ENCODE measurements at regions not wholly inside any gene's neighbourhood (a gene's known extent, or its start where the extent isn't known, plus 50 kb on each side); places are given as distances from the start of the nearest gene placed in this dataset.
A peak's percentile ranks its signal among the peaks of the same experiment; 100 is the strongest.

DNA sequence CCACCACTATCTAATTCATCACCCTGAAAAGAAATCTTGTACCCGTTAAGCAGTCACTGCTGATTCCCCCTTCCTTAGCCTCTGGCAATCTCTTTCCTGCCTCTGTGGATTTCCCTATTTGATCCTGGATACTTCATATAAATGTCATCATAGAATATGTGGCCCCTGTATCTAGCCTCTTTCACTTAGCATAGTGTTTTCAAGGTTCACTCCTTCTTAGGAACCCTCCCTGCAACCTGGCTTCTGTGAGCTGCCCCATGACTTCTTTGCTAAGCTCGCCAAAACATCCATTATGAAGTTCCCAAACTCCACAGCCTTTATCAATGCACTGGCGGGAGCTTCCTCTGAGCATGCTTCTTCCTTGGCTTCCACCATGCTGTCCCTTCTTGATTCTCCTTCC, 70.8 kb upstream of the PDZD8 start:
- H3K4me3 ChIP-seq (ENCODE audit: low read depth in 1 of 2, low read length in 2 of 2) = no peak overlapping the region
- no peaks in the 10 kb centered on the region for H3K36me3 ChIP-seq (ENCODE audit: control insufficient read depth in 1 of 2, insufficient read depth in 2 of 2, low read length in 2 of 2)
- H3K4me1 ChIP-seq (ENCODE audit: control insufficient read depth in 1 of 2, insufficient read depth in 2 of 2, low read length in 2 of 2) = no peaks in the 10 kb centered on the region
- no peak overlapping the region for H3K9ac ChIP-seq (ENCODE audit: low read depth in 1 of 2, low read length in 2 of 2)
- H3K27me3 ChIP-seq (ENCODE audit: control insufficient read depth in 1 of 2, insufficient read depth in 2 of 2, low read length in 2 of 2) = no peaks in the 10 kb centered on the region
- no peaks in the 10 kb centered on the region for H3K9me3 ChIP-seq (ENCODE audit: control insufficient read depth in 1 of 2, low read length in 2 of 2)
- no peak overlapping the region for H3K27ac ChIP-seq (ENCODE audit: low read depth, low read length)

DNA sequence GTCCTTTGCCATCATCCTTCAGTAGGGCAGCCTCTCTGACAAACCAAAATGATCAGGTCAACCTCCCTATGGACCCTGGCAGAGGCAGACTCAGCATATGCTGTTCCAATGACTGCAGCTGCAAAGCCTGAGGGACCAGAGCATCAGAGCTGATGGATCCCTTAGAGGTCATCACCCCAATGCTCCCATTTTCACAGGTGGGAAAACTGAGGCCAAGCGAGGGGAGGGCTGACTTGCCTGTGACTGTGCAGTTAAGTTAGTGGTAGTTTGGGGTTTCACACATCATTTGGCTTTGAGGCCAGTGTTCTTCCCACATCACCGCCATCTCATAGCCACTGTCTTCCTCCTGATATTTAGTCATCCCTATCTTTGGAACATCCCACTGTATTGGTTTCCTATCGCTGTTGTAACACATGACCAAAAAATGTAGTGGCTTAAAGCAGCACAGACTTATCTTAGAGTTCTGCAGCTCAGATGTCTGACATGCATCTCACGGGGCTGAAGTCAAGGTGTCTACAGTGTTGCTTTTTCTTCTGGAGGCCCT, 69.3 kb upstream of the PDZD8 start:
- no peaks in the 10 kb centered on the region for H3K9me3 ChIP-seq (ENCODE audit: control insufficient read depth in 1 of 2, low read length in 2 of 2)
- H3K4me3 ChIP-seq (ENCODE audit: low read depth in 1 of 2, low read length in 2 of 2) = no peak overlapping the region
- H3K27ac ChIP-seq (ENCODE audit: low read depth, low read length) = no peak overlapping the region
- no peaks in the 10 kb centered on the region for H3K27me3 ChIP-seq (ENCODE audit: control insufficient read depth in 1 of 2, insufficient read depth in 2 of 2, low read length in 2 of 2)
- no peaks in the 10 kb centered on the region for H3K36me3 ChIP-seq (ENCODE audit: control insufficient read depth in 1 of 2, insufficient read depth in 2 of 2, low read length in 2 of 2)
- no peaks in the 10 kb centered on the region for H3K4me1 ChIP-seq (ENCODE audit: control insufficient read depth in 1 of 2, insufficient read depth in 2 of 2, low read length in 2 of 2)
- no peak overlapping the region for H3K9ac ChIP-seq (ENCODE audit: low read depth in 1 of 2, low read length in 2 of 2)

DNA sequence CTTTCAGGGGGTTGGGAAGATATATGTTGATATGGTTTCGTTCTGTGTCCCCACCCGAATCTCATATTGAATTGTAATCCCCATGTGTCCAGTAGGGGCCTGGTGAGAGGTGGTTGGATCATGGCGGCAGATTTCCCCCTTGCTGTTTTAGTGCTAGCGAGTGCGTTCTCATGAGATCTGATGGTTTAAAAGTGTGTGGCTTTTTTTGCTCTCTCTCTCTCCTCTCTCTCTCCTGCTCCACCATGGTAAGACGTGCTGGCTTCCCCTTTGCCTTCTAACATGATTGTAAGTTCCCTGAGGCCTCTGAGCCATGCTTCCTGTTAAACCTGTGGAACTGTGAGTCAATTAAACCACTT, 68.4 kb upstream of the PDZD8 start:
- no peaks in the 10 kb centered on the region for H3K36me3 ChIP-seq (ENCODE audit: control insufficient read depth in 1 of 2, insufficient read depth in 2 of 2, low read length in 2 of 2)
- no peaks in the 10 kb centered on the region for H3K9me3 ChIP-seq (ENCODE audit: control insufficient read depth in 1 of 2, low read length in 2 of 2)
- H3K4me3 ChIP-seq (ENCODE audit: low read depth in 1 of 2, low read length in 2 of 2) = peak overlapping the region in 1 of 2 donors; percentile 50
- no peaks in the 10 kb centered on the region for H3K27me3 ChIP-seq (ENCODE audit: control insufficient read depth in 1 of 2, insufficient read depth in 2 of 2, low read length in 2 of 2)
- H3K4me1 ChIP-seq (ENCODE audit: control insufficient read depth in 1 of 2, insufficient read depth in 2 of 2, low read length in 2 of 2) = no peaks in the 10 kb centered on the region
- no peak overlapping the region for H3K9ac ChIP-seq (ENCODE audit: low read depth in 1 of 2, low read length in 2 of 2)
- no peak overlapping the region for H3K27ac ChIP-seq (ENCODE audit: low read depth, low read length)

DNA sequence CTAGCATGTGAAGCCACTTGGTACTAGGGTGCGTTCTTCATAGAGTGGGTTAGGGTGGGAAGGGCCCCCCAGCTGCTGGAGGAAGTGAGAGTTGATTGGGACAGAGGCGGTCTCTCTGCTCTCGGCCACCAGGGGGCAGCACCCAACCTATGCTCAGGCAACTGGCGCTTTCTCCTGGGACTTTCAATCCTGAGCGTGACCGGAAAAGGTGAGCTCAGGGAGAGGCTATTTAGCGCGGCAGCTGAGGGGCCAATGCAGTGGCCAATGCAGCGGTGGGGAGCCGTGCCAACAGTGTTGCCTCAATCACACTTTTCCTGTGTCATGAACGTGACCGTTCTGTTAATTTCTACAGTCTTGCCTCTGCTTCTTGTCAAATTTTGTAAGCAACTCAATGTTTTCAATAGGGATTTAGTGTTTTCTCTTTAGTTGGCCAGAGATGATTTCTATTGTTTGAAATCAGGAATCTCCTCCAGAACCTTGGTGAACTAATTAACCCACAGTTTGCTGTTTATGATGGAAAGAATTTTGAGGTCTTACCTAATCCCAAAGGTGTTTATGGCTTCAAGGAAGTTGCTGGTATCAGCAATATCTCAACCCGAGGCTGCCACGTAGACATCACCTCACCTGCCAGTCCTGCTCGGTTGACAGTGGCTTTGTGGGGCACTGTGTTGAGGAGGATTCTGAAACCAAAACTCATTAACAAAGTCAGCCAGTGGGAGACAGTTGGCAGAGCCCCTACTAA, 67.9 kb upstream of the PDZD8 start:
- no peak overlapping the region for H3K27ac ChIP-seq (ENCODE audit: low read depth, low read length)
- peak overlapping the region; percentile 50 for H3K4me3 ChIP-seq (ENCODE audit: low read depth in 1 of 2, low read length in 2 of 2)
- peak overlapping the region in 1 of 2 donors; percentile 18 for H3K9ac ChIP-seq (ENCODE audit: low read depth in 1 of 2, low read length in 2 of 2)
- H3K36me3 ChIP-seq (ENCODE audit: control insufficient read depth in 1 of 2, insufficient read depth in 2 of 2, low read length in 2 of 2) = no peaks in the 10 kb centered on the region
- no peaks in the 10 kb centered on the region for H3K9me3 ChIP-seq (ENCODE audit: control insufficient read depth in 1 of 2, low read length in 2 of 2)
- H3K4me1 ChIP-seq (ENCODE audit: control insufficient read depth in 1 of 2, insufficient read depth in 2 of 2, low read length in 2 of 2) = no peaks in the 10 kb centered on the region
- no peaks in the 10 kb centered on the region for H3K27me3 ChIP-seq (ENCODE audit: control insufficient read depth in 1 of 2, insufficient read depth in 2 of 2, low read length in 2 of 2)

DNA sequence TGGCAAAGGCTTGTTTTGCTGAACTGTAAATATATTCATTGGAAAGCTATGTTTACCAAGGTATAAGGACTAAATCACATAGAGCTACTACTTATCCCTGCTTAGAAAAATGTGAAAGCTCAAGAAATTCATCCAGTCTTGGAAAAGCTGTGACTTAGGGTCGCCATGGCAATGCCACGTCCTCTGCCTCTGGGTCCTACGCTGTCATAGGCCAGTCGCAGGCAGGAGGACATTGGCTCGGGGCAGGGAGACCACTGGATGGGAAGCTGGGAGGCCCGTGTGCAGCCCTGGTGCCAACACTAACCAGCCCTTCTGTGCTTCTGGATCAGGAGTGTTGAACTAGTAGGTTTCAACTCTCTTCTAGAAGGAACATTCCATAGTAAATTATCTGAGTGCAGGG, 67.3 kb upstream of the PDZD8 start:
- Histone ChIP-seq H3K9me3 (ENCODE audit: control insufficient read depth in 1 of 2, low read length in 2 of 2) (no peaks in the 10 kb centered on the region), H3K36me3 (ENCODE audit: control insufficient read depth in 1 of 2, insufficient read depth in 2 of 2, low read length in 2 of 2) (no peaks in the 10 kb centered on the region), H3K9ac (ENCODE audit: low read depth in 1 of 2, low read length in 2 of 2) (no peak overlapping the region), H3K4me1 (ENCODE audit: control insufficient read depth in 1 of 2, insufficient read depth in 2 of 2, low read length in 2 of 2) (no peaks in the 10 kb centered on the region), H3K4me3 (ENCODE audit: low read depth in 1 of 2, low read length in 2 of 2) (peak overlapping the region in 1 of 2 donors; percentile 50), H3K27me3 (ENCODE audit: control insufficient read depth in 1 of 2, insufficient read depth in 2 of 2, low read length in 2 of 2) (no peaks in the 10 kb centered on the region), H3K27ac (ENCODE audit: low read depth, low read length) (no peak overlapping the region)

DNA sequence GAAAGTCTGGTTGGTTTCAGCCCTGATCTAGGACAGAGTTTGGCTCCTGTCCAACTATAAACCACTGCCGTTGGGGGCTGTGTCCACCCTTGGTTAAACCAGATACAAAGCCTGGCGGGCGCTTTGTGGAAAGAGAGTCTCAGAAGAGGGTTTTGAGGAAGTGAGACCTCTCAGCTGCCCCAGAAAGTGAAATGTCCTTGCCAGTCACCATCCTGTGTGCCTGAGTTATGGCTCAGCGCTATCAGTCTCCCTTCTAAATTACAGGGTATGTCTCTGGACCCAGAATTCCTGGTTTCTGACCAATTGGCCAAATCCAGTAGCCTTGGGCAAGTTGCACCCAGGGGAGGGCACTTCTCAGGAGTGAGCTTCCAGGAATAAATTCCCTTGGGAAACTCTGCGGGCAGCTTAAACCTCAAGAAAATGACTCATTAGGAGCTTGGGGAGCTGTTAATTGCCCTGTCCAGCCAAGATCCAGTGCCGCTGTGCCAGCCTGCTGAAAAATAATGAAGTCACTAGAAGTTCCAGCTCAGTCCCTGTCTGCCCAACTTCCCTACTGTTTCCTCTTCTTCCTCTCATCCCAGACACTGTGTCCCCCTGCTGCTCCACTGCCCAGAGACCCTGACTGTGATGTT, 66.7 kb upstream of the PDZD8 start:
- Histone ChIP-seq H3K27me3 (ENCODE audit: control insufficient read depth in 1 of 2, insufficient read depth in 2 of 2, low read length in 2 of 2) (no peaks in the 10 kb centered on the region), H3K9me3 (ENCODE audit: control insufficient read depth in 1 of 2, low read length in 2 of 2) (no peaks in the 10 kb centered on the region), H3K27ac (ENCODE audit: low read depth, low read length) (no peak overlapping the region), H3K4me1 (ENCODE audit: control insufficient read depth in 1 of 2, insufficient read depth in 2 of 2, low read length in 2 of 2) (no peaks in the 10 kb centered on the region), H3K4me3 (ENCODE audit: low read depth in 1 of 2, low read length in 2 of 2) (no peak overlapping the region), H3K9ac (ENCODE audit: low read depth in 1 of 2, low read length in 2 of 2) (no peak overlapping the region), H3K36me3 (ENCODE audit: control insufficient read depth in 1 of 2, insufficient read depth in 2 of 2, low read length in 2 of 2) (no peaks in the 10 kb centered on the region)

DNA sequence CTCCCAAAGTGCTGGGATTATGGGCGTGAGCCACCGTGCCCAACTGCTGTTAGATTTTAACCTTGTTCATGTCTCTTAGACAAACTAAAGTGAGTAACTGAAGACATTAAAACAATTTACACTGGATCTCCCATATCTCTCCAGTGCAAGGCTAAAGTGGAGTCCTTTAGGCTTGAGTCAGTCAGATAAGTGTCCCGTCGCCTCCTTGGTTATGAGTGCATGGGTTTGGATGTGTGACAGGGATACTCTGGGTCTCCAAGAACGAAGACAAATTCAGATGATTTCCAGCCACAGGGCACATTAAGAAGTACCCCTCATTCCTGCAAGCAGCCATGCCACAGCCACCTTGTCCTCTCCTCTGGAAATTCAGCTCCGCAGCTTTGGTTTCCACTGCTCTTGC, 66.1 kb upstream of the PDZD8 start:
- H3K27me3 ChIP-seq (ENCODE audit: control insufficient read depth in 1 of 2, insufficient read depth in 2 of 2, low read length in 2 of 2) = no peaks in the 10 kb centered on the region
- H3K27ac ChIP-seq (ENCODE audit: low read depth, low read length) = no peak overlapping the region

DNA sequence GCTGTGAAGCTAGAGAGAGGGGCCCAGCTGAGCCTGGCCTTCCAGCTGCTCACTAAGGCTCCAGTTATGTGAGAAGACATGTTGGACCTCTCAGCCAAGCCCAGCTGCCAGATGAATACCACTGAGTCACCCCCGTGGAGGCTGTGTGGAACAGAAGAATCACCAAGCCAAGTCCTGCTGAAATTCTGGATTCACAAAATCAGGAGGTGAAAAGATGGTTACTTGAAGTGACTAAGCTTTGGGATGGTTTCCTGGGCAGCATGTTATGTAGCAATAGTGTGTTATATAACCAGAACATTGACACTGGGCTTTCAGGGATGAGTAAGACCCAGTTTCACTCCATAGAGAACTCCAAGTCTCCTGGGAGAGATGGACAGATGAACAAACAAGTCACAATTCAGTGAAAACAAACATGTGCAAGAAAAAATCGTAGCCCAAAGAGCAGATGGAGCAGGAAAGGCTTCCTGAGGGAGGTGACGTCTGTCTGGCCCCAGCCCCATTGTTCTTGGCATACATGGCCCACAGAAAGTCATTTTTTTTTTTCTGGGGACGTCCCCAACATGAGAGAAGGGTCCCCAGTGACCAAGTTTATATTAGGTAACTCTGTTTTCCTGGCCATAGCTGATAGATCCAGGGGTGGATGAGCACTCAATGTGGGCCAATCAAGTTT, 64.1 kb upstream of the PDZD8 start:
- Histone ChIP-seq H3K9ac (ENCODE audit: low read depth in 1 of 2, low read length in 2 of 2) (no peak overlapping the region), H3K27ac (ENCODE audit: low read depth, low read length) (no peak overlapping the region)

More for the DNA sequence above, 66.1 kb upstream of the PDZD8 start:
- Histone ChIP-seq H3K36me3 (ENCODE audit: control insufficient read depth in 1 of 2, insufficient read depth in 2 of 2, low read length in 2 of 2) (no peaks in the 10 kb centered on the region), H3K9me3 (ENCODE audit: control insufficient read depth in 1 of 2, low read length in 2 of 2) (no peaks in the 10 kb centered on the region), H3K4me1 (ENCODE audit: control insufficient read depth in 1 of 2, insufficient read depth in 2 of 2, low read length in 2 of 2) (no peaks in the 10 kb centered on the region), H3K4me3 (ENCODE audit: low read depth in 1 of 2, low read length in 2 of 2) (no peak overlapping the region), H3K9ac (ENCODE audit: low read depth in 1 of 2, low read length in 2 of 2) (no peak overlapping the region)

DNA sequence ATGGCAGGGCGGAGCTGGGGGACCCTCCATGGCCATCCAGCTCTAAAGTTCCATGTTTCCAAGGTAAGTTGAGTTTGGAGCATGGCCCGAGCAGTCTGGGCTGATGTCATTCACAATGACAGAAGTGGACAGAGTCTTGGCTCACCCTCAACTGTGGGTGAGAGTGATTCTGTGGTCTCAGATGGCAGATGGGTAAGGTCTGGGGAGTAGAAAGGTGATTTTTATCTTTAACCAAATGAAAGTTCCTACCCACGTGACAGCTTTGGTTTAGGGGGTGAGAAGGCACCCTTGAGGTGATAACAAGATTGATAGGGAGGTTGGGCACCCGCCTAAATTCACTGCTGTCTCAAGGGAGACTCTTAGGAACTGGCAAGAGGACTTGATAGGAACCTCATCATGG, 57.6 kb upstream of the PDZD8 start:
- peaks cover 0 to 4% of the 10 kb centered on the region in 2 donors for H3K27me3 ChIP-seq (ENCODE audit: control insufficient read depth in 1 of 2, insufficient read depth in 2 of 2, low read length in 2 of 2)
- H3K36me3 ChIP-seq (ENCODE audit: control insufficient read depth in 1 of 2, insufficient read depth in 2 of 2, low read length in 2 of 2) = no peaks in the 10 kb centered on the region
- no peaks in the 10 kb centered on the region for H3K4me1 ChIP-seq (ENCODE audit: control insufficient read depth in 1 of 2, insufficient read depth in 2 of 2, low read length in 2 of 2)
- no peaks in the 10 kb centered on the region for H3K9me3 ChIP-seq (ENCODE audit: control insufficient read depth in 1 of 2, low read length in 2 of 2)
- H3K27ac ChIP-seq (ENCODE audit: low read depth, low read length) = no peak overlapping the region
- no peak overlapping the region for H3K9ac ChIP-seq (ENCODE audit: low read depth in 1 of 2, low read length in 2 of 2)
- no peak overlapping the region for H3K4me3 ChIP-seq (ENCODE audit: low read depth in 1 of 2, low read length in 2 of 2)

More for the DNA sequence above, 64.1 kb upstream of the PDZD8 start:
- Histone ChIP-seq H3K36me3 (ENCODE audit: control insufficient read depth in 1 of 2, insufficient read depth in 2 of 2, low read length in 2 of 2) (no peaks in the 10 kb centered on the region), H3K27me3 (ENCODE audit: control insufficient read depth in 1 of 2, insufficient read depth in 2 of 2, low read length in 2 of 2) (no peaks in the 10 kb centered on the region), H3K4me3 (ENCODE audit: low read depth in 1 of 2, low read length in 2 of 2) (no peak overlapping the region), H3K9me3 (ENCODE audit: control insufficient read depth in 1 of 2, low read length in 2 of 2) (no peaks in the 10 kb centered on the region), H3K4me1 (ENCODE audit: control insufficient read depth in 1 of 2, insufficient read depth in 2 of 2, low read length in 2 of 2) (no peaks in the 10 kb centered on the region)

DNA sequence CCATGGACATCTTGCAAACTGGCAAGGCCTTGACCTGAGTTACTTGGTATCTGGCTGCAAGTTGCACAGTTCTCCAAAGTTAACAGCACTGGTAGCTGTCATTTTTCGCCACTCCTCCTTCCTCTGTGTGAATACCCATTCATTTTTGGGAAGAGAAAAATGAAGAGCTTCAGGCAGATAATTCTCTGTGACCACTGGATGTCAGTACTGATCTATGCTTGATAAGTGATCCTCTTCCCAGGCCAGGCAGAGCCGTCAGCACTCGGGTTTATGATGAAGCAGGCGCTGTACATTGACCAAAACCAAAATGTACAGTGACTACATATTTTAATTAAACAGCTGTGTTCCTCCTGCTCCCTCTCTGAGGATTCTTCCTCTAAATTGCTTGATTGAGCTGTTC, 55.9 kb upstream of the PDZD8 start:
- H3K4me1 ChIP-seq (ENCODE audit: control insufficient read depth in 1 of 2, insufficient read depth in 2 of 2, low read length in 2 of 2) = no peaks in the 10 kb centered on the region
- no peaks in the 10 kb centered on the region for H3K36me3 ChIP-seq (ENCODE audit: control insufficient read depth in 1 of 2, insufficient read depth in 2 of 2, low read length in 2 of 2)
- H3K9ac ChIP-seq (ENCODE audit: low read depth in 1 of 2, low read length in 2 of 2) = no peak overlapping the region
- no peak overlapping the region for H3K4me3 ChIP-seq (ENCODE audit: low read depth in 1 of 2, low read length in 2 of 2)
- H3K27ac ChIP-seq (ENCODE audit: low read depth, low read length) = no peak overlapping the region
- peaks cover 0 to 4% of the 10 kb centered on the region in 2 donors for H3K27me3 ChIP-seq (ENCODE audit: control insufficient read depth in 1 of 2, insufficient read depth in 2 of 2, low read length in 2 of 2)
- no peaks in the 10 kb centered on the region for H3K9me3 ChIP-seq (ENCODE audit: control insufficient read depth in 1 of 2, low read length in 2 of 2)

Measured in duodenal mucosa (tissue), 2 donors.